ENCODE measurements at regions not wholly inside any gene's neighbourhood (a gene's known extent, or its start where the extent isn't known, plus 50 kb on each side); places are given as distances from the start of the nearest gene placed in this dataset.

DNA sequence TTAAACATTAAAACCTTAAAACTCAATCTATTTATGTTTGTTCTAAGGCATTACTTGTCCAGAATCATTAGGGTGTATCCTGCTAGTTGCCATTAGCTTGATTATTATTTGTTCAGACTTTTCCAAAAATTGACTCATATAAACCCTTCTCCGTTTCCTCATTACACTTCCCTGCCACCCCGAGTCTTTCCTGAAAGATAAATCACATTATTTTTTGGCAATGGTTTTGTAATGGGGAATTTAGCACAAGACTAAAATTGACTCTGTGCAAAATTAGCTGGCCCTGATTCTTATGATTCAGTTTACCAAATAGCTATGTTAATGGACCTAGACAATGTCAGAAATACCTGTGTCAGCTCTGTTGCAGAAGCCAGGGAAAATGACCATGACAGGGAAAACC lies 112.2 kb upstream of the NT5C1B start:
- DNase-seq = no peak

DNA sequence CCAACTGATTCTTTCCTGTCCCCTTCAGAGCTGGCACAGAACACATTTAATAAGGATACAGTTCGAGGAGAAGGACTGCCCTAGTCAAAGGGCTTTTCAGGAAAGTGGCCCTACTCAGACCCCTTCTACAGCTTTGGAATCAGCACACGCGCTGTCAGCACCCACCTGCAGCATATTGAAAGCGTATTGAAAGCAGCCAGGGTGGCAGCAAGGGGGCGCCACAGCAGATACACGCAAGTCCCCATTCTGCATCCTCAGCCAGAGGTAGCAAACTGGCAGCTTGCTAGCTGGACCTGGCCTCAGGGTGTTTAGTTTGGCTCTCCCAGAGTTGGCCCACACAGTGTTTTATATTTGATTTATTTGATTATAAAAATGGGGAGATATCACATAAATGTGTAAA lies 101.0 kb upstream of the NT5C1B start:
- DNase-seq = no peak

DNA sequence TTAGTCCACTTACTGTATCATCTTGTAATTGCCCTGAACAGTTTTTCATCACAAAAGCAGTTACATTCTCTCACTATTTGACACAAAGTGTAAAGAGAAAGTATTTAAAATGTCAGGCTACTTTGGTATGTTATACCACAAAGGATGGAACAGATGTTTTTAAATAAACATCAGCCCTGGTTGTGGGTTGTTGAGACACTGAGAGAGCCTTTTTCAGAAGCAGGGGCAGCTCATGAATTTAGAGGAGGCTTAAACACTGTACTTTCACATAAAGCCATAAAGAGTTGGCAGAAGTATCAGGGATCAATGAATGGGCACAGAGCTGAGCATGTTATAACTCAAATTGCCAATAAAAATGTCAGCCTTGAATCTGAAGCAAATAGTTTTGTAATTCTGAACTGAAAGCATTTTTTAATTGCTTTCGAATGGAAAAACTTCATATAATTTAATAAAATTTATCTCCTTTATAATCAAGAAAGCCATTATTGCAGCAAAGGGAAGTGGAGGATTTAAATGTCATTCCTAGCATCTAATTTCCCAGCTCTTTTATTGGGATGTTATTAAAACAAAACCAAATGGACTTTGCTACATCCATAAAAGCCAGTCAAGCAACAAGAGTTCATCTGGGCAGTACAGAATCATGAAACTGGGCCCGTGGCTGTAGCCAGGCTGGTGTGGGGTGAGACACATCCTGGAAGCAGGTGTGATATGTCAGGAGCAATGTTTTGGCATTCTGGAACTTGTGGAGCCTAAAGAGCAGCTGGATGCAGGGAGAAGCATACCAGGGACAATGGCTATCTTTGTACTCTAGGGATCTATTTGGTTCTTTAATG lies 95.1 kb upstream of the NT5C1B start:
- no peak for DNase-seq

DNA sequence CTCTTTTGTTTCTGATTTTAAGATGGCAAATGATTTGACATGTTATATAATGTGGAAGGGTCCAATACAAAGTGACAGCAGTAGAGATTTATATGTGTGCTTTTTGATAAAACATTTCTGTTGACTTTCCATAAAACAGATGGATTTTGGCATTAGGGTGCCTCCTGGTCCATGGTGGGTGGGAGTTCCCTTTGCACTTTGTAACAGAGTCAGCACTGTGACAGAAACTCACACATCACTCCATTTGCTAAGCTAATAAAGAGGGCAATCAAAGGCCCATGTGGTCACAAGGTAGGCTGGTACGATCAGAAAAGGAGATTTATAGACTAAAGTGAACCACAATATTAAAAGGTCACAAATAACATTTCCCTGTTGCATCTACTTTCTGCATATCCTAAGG lies 93.3 kb upstream of the NT5C1B start:
- no peak for DNase-seq

DNA sequence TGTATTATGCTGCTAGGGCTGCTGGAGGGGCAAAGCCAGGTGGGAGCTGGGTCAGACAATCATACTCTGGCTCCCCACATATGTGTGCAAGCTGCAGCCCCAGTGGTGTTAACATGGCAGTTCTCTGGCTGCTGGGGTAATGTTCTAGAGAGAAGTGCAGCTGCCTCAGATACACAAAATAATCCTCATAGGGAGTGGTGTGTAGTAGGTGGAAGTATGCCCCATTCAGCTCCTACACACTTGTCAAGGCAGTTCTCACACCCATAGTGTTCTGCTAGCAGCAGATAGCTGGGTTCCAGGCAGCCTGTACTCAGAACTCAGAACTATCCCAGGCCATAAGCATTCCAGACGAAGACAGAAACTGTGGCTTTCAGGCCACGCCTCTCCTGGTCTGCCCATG lies 87.9 kb upstream of the NT5C1B start:
- no peak for DNase-seq

DNA sequence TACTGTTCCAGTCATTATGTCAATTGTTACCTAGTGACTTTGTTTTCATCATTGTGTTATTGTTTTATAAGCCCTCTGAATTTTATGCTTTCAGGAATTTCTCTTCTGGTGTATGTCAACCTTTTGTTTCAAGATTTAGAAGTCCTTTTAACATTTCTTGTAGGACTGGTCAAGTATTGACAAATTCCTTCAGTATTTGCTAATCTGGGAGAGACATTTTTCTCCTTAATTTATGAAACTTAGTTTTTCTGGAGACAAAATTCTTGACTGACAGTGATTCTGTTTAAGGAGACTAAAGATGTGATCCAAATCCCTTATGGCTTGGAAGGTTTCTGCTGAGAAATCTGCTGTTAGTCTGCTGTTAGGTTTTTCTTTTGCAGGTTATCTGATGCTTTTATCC lies 84.9 kb upstream of the NT5C1B start:
- DNase-seq = no peak

DNA sequence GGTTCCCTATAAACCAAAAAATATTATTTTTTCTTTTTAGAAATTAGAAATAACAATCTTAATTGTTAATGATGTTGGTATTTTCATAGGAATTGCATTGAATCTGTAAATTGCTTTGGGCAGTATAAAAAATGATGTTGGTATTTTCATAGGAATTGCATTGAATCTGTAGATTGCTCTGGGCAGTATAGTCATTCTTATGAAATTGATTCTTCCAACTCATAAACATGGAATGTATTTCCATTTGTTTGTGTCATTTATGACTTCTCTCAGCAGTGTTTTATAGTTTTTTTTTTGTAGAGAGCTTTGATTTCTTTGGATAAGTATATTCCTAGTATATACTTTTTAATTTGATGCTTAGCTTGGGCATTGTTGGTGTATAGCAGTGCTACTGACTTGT lies 82.0 kb upstream of the NT5C1B start:
- DNase-seq = no peak

DNA sequence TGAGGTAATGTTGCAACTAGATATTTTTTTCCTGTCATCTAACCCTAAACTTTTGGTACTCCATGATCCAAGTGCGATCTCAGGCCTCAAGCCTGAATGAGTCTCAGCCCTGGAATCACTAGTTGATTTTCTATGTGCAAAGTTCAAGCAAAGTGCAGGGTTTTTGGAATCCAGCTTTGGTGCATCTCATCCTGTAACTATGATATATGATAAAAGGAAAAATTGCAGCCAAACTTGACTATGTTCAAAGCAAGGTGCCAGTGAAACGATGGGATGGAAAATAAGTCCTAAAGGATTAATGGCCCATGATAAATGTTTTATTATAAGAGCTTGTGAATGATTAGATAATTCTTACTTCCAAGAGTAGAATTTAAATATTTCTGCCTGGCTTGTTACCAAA lies 78.9 kb upstream of the NT5C1B start:
- DNase-seq = no peak

DNA sequence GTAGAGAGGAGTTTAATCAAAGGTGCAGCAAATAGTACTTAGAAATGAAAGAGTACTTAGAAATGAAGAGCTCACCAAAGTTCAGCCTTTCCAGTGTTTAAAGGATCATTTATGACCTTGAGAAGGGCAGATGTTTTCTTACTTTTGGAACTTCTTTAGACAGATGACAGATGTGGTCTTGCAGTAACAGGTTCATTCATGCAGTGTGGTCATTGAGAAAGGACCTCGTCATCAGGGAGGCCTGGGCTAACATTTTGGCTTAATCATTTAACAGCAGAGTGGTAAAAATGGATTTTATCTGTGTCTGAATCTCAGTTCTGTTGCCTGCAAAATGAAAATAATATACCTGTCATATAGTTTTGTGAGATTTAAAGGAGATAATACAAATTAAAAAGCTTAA lies 75.1 kb upstream of the NT5C1B start:
- DNase-seq = no peak

DNA sequence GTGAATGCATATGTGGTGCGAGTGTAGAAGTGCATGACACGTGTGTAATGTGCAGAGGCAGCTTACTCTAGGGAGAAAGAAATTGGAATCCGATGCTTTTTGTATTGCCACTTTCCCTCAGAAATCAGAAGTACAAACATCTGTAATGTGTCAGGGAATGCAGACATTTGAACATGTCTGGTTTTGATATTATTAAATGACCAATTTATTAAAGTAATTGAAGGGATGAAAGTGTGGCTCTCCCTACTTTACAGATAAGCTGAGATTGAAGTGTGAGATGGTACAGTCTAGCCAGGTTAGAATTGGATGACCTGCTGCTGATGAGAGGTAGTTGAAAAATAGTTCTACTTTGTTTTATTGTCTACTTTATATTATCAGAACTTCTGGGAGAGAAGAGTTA lies 74.5 kb upstream of the NT5C1B start:
- DNase-seq = no peak

DNA sequence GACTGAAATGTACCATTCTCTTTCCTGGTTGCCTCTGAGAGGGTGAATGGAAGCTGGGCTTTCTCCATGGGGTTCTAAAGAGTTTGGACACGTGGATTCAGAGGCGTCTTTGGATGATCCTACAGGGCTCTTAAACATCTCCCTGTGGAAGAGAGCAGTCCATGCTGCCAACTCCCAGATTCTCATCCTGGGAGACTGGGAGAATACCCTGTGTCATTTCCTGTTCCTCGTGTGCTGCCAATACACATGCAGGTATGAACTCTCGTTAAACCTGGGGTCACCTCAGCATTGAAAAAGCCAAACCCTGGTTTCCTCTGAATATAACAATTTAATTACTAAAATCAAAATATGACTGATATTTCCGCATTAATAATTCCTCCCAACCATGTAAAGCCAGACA lies 73.3 kb upstream of the NT5C1B start:
- DNase-seq = no peak

DNA sequence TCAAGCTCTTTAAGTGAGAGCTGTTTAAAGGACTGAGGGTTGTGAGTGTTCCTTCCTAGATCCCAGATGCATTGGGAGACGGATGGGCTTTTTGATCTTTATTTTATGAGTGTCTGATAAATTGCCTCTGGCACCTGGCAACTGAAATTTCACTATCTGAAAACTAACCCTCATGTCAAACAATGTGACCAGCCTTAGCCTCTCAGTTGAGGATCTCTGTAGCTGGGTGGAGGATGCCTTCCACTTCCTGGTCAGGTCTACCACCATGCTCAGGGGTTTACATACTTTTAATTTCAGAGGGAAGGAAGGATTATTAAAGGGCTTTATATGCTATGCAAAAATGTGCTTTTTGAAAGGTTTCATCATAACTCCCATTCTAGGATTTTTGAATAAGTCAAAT lies 70.5 kb upstream of the NT5C1B start:
- no peak for DNase-seq

DNA sequence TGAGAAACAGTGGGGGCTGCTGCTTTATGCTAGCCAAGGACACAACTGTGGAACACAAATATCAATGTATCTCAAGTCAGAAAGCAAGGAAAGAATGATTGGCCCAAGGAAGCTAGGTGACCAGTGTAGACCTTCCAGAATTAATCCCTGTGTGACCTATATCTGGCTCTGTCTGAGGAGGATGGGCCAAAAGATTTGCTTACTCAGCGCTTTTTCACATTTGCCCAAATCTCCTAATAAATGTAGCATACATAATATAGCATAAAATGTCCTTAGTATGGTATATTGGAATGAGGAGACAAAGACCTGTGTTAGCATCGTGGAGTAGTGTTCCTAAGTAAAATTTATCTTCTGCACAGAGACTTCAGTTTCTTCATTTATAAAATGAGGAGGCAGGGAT lies 66.7 kb upstream of the NT5C1B start:
- no peak for DNase-seq

DNA sequence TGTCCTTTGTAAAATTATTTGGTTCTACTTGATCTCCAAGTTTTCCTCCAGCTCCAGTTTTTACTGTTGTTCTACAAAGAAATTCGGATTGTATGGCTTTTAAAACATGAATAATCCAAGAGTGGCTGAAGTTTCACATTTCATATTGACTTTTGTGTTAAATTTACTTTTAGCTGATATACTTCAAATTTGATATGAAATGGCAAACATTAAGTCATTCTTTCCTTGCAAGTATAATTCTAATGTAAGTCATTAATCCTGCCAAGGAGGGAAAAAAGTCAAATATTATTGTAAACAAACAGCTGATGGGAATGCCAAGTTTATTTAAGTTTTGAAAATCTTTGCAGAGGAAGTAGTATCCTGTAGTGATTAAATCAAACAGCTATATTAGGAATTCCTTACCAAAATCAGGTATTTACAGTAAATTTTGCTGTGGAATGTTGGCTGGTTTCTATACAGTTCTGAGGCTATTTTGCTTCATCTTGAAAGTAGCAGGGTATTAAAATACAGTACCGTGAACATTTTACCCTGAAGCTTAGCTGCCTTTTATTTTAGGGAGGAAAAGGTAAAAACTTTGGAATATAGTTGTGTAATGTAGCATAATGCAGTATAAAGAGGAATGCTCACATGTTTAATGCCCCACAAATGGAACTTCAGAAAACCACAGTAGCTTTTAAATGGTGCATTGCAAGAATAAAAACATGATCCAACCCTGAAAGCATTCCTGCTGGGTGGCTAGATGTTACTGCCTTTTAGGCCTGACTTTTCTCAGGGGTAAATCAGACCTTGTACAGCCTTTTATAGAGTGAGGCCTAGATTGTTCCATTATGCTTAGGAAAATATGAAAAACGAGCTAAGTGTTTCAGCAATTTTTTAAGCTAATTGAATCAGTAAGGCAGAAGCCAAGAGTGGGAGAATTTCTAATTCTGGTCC lies 62.7 kb upstream of the NT5C1B start:
- no peak for DNase-seq

DNA sequence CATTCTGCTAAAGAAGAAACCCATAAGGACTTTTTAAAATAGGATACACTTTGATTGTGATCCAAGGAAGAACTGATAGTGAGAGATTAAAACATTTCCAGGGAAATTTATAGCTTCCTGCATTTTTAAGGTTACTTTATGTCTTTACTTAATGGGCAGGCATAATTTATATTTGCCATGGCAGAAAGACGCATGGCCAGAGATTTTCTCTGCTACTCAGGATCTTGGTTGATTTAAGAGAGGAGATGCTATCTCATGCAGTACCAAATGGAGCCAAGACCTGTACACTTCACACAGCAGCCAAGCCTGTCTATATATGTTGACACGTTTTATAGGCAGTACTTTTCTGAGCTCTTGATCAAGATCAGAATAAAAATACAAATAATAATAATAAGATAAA lies 60.9 kb upstream of the NT5C1B start:
- no peak for DNase-seq

DNA sequence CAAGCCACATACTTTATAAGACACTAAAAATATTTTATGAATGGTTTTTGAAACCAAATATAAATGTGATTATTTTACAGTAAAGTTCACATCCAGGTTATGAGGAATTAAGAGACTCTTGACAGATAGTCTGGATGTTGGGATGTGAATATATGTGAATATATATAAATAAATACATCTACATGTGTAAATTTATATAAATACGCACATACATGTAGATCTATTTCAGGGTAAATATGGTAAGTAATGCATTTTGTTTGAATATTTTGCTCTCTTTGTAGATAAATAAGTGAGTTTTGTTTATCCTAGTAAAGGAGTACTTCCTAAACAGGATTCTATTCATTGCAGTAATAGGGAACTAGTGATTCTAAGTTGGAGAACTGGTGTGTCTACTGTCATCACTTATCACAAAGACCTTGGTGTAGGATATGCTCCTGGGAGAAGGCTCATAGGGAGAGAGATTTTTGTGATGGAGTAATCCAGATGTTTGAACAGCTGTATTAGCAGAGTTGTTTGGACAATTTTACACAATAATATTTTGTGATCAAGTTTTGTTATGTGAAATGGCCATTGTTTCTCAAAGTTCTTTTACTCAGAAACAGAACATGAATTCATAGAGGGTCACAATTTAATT lies 60.2 kb upstream of the NT5C1B start:
- DNase-seq = no peak

DNA sequence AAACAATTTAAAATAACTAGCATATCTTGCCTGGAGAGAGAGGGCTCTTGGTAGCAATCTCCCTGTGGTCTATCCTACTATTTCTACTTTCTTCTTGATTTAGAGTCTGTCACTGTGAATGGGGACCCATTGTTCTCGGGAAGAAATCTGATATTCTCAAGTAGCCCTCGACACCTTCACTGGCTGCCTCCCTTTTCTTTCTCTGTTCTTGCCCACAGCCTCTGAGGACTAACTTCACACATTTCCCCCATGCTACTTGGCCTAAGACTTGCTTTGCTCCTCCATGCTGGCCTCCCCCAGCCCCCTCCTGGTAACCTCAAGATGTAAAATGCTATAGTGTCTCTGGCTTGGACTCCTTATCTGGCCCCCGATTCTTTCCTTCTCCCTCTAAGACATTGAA lies 58.8 kb upstream of the NT5C1B start:
- DNase-seq = no peak

DNA sequence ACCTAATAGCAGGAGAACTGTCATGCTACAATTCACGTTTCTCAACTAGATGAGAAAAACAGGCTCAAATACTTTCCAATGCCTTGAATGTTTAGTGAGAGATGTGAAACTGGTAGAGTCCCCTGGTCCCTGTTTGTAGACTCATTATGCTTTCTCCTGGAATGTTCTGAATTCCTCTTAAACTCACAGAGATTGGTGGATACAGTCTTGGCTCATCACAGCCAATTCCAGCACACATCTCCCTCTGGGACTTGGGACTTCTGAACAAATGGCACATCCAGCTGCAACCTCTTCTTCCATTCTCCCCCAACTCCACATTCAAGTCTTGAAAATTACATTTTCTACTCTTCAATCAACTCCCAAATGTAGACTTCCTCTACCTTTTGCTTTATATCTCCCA lies 58.4 kb upstream of the NT5C1B start:
- no peak for DNase-seq

DNA sequence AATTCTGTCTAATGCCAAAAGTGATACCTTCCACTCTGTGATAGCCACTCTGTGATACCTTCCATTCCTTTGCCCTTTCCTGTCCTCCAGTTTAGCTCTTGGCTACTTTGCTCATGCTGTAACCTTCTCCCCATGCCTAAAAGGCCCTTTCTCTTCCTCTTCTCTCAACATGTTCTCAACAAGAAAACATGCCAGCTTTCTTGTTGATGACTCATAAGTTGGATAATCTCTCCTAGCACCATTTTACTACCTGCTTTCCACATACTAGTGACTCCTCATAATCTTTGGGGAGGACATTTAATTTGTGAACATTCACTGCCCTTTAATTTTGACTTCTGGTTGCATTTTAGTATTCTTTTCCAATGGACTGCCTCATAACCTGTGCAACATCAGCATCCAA lies 55.9 kb upstream of the NT5C1B start:
- DNase-seq = no peak

DNA sequence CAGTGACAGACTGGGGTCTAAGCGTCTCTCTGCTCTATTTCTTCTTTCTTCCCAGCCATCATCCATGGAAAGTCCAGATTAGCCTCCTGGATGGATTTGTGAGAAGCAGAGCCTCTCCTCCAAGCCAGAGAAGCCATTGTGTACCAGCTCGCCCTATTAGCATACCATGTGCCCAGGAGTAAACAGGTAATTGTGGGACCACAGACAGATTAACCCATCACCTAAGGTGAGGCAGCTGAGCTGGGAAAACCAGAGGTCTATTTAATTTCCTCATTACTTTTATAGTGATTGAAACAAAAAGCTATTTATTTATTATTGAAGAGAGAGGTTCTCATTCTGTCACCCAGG lies 54.7 kb upstream of the NT5C1B start:
- no peak for DNase-seq

DNA sequence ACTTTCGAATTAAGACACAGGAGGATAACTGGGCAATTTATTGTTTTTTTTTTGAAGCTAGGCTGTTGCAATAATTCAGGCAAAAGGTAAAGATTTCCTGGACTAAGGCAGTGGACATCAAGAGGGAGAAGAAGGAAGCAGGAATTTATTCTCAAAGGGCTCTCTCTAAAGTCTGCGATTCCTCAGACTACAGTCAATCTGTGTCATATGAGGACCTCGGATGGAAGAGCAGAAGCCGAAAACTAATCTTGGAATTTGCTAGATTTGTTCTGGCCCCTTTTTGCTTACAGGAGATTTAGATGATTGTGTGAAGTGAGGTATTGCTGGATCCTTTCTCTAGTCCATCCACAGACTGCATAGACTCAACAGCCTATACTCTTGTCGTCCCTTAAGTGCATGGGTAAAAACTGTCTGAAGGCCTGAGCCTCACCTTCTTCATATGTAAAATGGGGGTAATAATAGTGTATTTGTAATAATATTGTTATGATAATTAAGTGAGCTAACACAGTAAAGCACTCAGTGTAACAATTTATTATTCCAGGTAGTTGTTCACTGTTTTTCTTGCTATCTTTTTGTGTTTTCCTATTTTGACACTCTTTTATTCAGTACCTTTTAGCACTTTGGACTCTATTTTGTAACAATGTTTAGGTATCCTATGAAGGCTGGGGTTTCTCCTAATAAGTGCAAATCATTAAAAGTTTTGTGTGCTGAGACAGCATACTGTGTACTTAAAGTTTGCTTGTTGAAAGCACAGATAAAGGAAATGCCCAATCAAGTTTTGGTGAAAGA lies 54.2 kb upstream of the NT5C1B start:
- DNase-seq = no peak

DNA sequence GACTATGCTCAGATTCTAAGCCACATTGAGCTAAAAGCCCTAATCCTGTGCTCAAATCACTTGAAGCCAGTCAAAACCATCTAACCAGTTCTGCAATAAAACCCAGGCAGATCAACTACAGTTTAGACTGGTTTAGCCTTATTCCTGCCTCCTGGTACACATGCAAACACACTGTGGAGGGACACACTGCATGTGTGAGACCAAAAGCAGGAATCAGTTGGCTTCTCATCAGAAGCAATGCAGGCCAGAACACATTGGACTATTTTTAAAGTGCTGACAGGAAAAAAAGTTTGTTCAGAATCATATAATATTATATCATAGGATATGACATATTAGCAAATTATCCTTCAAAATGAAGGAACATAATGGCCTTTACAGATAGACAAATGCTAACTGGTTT lies 52.5 kb upstream of the NT5C1B start:
- no peak for DNase-seq

Measured in activated naive CD4-positive, alpha-beta T cell (primary cell).